ENCODE measurements at regions not wholly inside any gene's neighbourhood (a gene's known extent, or its start where the extent isn't known, plus 50 kb on each side); places are given as distances from the start of the nearest gene placed in this dataset.

- POLR2A ChIA-PET: no interaction called here
Observed at GRCh38 chr5:67516948-67517565, 320.5 kb upstream of the CD180 start.

GRCh38 chr5:67515762-67516161 is 319.2 kb upstream of the CD180 start:
- CTCF ChIA-PET: interaction anchor here (0.6 kb wide), 1 partner anchor 16 kb away, joined by 4 read pairs; no protein-coding TSS in a partner anchor
- H3K36me3 Mint-ChIP-seq: no peaks in the 10 kb centered on the region
- no peak overlapping the region for H3K27ac Mint-ChIP-seq
- H3K9me3 Mint-ChIP-seq: no peaks in the 10 kb centered on the region
- no peak overlapping the region for H3K4me3 Mint-ChIP-seq
- no peaks in the 10 kb centered on the region for H3K27me3 Mint-ChIP-seq (ENCODE audit: low read depth)
- TF ChIP-seq SMAD3 (CRISPR knock-in tag; IDR thresholded peaks at IDR 0.05; ENCODE audit: borderline replicate concordance) (no peak), CBFB (CRISPR knock-in tag; IDR thresholded peaks at IDR 0.05; ENCODE audit: low read depth) (no peak), GRHL2 (CRISPR knock-in tag; IDR thresholded peaks at IDR 0.05; ENCODE audit: insufficient replicate concordance, severe bottlenecking) (no peak)
- TF ChIP-seq, protein P1, sequence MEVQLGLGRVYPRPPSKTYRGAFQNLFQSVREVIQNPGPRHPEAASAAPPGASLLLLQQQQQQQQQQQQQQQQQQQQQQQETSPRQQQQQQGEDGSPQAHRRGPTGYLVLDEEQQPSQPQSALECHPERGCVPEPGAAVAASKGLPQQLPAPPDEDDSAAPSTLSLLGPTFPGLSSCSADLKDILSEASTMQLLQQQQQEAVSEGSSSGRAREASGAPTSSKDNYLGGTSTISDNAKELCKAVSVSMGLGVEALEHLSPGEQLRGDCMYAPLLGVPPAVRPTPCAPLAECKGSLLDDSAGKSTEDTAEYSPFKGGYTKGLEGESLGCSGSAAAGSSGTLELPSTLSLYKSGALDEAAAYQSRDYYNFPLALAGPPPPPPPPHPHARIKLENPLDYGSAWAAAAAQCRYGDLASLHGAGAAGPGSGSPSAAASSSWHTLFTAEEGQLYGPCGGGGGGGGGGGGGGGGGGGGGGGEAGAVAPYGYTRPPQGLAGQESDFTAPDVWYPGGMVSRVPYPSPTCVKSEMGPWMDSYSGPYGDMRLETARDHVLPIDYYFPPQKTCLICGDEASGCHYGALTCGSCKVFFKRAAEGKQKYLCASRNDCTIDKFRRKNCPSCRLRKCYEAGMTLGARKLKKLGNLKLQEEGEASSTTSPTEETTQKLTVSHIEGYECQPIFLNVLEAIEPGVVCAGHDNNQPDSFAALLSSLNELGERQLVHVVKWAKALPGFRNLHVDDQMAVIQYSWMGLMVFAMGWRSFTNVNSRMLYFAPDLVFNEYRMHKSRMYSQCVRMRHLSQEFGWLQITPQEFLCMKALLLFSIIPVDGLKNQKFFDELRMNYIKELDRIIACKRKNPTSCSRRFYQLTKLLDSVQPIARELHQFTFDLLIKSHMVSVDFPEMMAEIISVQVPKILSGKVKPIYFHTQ (CRISPR knock-in tag; IDR thresholded peaks at IDR 0.05): no peak
- H3K4me1 Mint-ChIP-seq: 0 out of 2 replicates have a peak, but pooled peaks cover 2% of the 10 kb centered on the region
- DNase-seq (ENCODE audit: low spot score): no peak
- no peak for ATAC-seq
- POLR2A ChIA-PET: no interaction called here

More at GRCh38 chr5:67516948-67517565, 320.5 kb upstream of the CD180 start:
- CTCF ChIA-PET: interaction anchor here (0.6 kb wide), 1 partner anchor 766 kb away, joined by 4 read pairs; no protein-coding TSS in a partner anchor
- H3K4me1 Mint-ChIP-seq: 0 out of 2 replicates have a peak, but pooled peaks cover 2% of the 10 kb centered on the region
- no peaks in the 10 kb centered on the region for H3K27me3 Mint-ChIP-seq (ENCODE audit: low read depth)
- H3K27ac Mint-ChIP-seq: no peak overlapping the region
- no peak for ATAC-seq
- no peak for DNase-seq (ENCODE audit: low spot score)
- no peaks in the 10 kb centered on the region for H3K36me3 Mint-ChIP-seq
- H3K9me3 Mint-ChIP-seq: no peaks in the 10 kb centered on the region
- TF ChIP-seq NFYB (CRISPR knock-in tag; conservative IDR thresholded peaks at IDR 0.05; ENCODE audit: low read depth) (no peak), GTF2I (CRISPR knock-in tag; conservative IDR thresholded peaks at IDR 0.05) (no peak), JUN (CRISPR knock-in tag; IDR thresholded peaks at IDR 0.05) (no peak), OVOL2 (CRISPR knock-in tag; IDR thresholded peaks at IDR 0.05; ENCODE audit: borderline replicate concordance) (no peak)
- TF ChIP-seq, protein P2, sequence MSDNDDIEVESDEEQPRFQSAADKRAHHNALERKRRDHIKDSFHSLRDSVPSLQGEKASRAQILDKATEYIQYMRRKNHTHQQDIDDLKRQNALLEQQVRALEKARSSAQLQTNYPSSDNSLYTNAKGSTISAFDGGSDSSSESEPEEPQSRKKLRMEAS (CRISPR knock-in tag; IDR thresholded peaks at IDR 0.05): no peak
- TF ChIP-seq, protein P3, sequence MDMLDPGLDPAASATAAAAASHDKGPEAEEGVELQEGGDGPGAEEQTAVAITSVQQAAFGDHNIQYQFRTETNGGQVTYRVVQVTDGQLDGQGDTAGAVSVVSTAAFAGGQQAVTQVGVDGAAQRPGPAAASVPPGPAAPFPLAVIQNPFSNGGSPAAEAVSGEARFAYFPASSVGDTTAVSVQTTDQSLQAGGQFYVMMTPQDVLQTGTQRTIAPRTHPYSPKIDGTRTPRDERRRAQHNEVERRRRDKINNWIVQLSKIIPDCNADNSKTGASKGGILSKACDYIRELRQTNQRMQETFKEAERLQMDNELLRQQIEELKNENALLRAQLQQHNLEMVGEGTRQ (CRISPR knock-in tag; IDR thresholded peaks at IDR 0.05): no peak
- no peak overlapping the region for H3K4me3 Mint-ChIP-seq

DNA sequence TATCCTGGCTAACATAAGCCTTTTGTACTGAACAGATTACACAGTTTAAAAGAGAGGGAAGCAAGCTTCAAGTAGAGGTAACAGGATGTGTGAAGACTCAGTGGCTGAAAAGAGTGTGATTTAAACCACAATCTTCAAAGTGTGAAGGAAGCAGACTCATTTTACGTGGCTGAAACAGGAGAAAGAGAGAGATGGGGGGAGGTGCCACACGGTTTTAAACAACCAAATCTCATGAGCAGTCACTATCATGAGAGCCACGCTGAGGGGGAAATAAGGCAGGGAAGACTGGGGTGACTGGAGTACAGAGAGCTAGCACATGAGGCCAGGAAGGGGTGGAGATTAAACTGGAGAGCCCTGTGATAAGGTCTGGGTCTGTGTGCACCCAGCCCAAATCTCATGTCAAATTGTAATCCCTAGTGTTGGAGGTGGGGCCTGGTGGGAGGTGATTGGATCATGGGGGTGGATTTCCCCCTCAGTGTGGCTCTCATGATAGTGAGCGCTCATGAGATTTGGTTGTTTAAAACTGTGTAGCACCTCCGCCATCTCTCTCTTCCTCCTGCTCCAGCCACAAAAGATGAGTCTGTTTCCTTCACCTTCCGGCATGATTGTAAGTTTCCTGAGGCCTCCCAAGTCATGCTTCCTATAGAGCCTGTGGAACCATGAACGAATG is 318.6 kb upstream of the CD180 start:
- no peak for ATAC-seq
- TF ChIP-seq MYBL2 (CRISPR knock-in tag; IDR thresholded peaks at IDR 0.05) (no peak), SMAD4 (CRISPR knock-in tag; IDR thresholded peaks at IDR 0.05) (no peak), E2F4 (CRISPR knock-in tag; IDR thresholded peaks at IDR 0.05; ENCODE audit: borderline replicate concordance, low read depth) (no peak), OVOL2 (CRISPR knock-in tag; IDR thresholded peaks at IDR 0.05; ENCODE audit: borderline replicate concordance) (no peak), RELA (CRISPR knock-in tag; IDR thresholded peaks at IDR 0.05; ENCODE audit: borderline replicate concordance) (no peak), ATF1 (CRISPR knock-in tag; IDR thresholded peaks at IDR 0.05) (no peak), ZNF532 (CRISPR knock-in tag; IDR thresholded peaks at IDR 0.05; ENCODE audit: borderline replicate concordance) (no peak), SMAD3 (CRISPR knock-in tag; IDR thresholded peaks at IDR 0.05; ENCODE audit: borderline replicate concordance) (no peak), ZNF317 (CRISPR knock-in tag; IDR thresholded peaks at IDR 0.05; ENCODE audit: borderline replicate concordance, low read depth) (no peak), HMGXB4 (CRISPR knock-in tag; IDR thresholded peaks at IDR 0.05) (no peak), FOXP1 (CRISPR knock-in tag; IDR thresholded peaks at IDR 0.05; ENCODE audit: borderline replicate concordance) (no peak)

More for the DNA sequence above, 318.6 kb upstream of the CD180 start:
- CTCF ChIA-PET: no interaction called here
- POLR2A ChIA-PET: no interaction called here
- H3K27me3 Mint-ChIP-seq (ENCODE audit: low read depth): no peaks in the 10 kb centered on the region
- H3K4me3 Mint-ChIP-seq: no peak overlapping the region
- H3K9me3 Mint-ChIP-seq: no peaks in the 10 kb centered on the region
- no peaks in the 10 kb centered on the region for H3K36me3 Mint-ChIP-seq
- H3K27ac Mint-ChIP-seq: no peak overlapping the region
- 0 out of 2 replicates have a peak, but pooled peaks cover 2% of the 10 kb centered on the region for H3K4me1 Mint-ChIP-seq
- no peak for DNase-seq (ENCODE audit: low spot score)

All from WTC11 (cell line).